ENCODE measurements at regions not wholly inside any gene's neighbourhood (a gene's known extent, or its start where the extent isn't known, plus 50 kb on each side); places are given as distances from the start of the nearest gene placed in this dataset.
A peak's percentile ranks its signal among the peaks of the same experiment; 100 is the strongest.

- TF ChIP-seq FOXP4 (CRISPR knock-in tag; IDR thresholded peaks at IDR 0.05) (no peak), MXD4 (CRISPR knock-in tag; IDR thresholded peaks at IDR 0.05; ENCODE audit: borderline replicate concordance) (no peak), OVOL2 (CRISPR knock-in tag; IDR thresholded peaks at IDR 0.05; ENCODE audit: borderline replicate concordance) (no peak)
Observed at GRCh38 chr10:45550903-45551786, 121.4 kb downstream of the ZFAND4 start (continued).

- H3K4me3 Mint-ChIP-seq = no peak overlapping the region
- ChIA-PET CTCF (interaction anchor here (0.6 kb wide), 1 partner anchor 61 kb away, joined by 3 read pairs; no protein-coding TSS in a partner anchor), POLR2A (interaction anchor here (0.6 kb wide), 1 partner anchor 61 kb away, joined by 9 read pairs; no protein-coding TSS in a partner anchor)
- TF ChIP-seq HMGXB4 (CRISPR knock-in tag; IDR thresholded peaks at IDR 0.05) (no peak), ERG (CRISPR knock-in tag; IDR thresholded peaks at IDR 0.05) (no peak), SMAD4 (CRISPR knock-in tag; IDR thresholded peaks at IDR 0.05) (no peak), ZMAT4 (CRISPR knock-in tag; IDR thresholded peaks at IDR 0.05) (no peak), ATF6 (CRISPR knock-in tag; IDR thresholded peaks at IDR 0.05) (no peak)
- H3K36me3 Mint-ChIP-seq = no peaks in the 10 kb centered on the region
- peaks cover 6% of the 10 kb centered on the region; the same call in 1 of the 2 replicates for H3K4me1 Mint-ChIP-seq
- DNase-seq (ENCODE audit: low spot score) = no peak
- H3K27ac Mint-ChIP-seq = peak overlapping the region; percentile 43; the same call in 1 of the 2 replicates
- no peaks in the 10 kb centered on the region for H3K27me3 Mint-ChIP-seq (ENCODE audit: low read depth)
- no peaks in the 10 kb centered on the region for H3K9me3 Mint-ChIP-seq
- ATAC-seq = peak; percentile 70; the same call in 1 of the 2 replicates
Observed at GRCh38 chr10:45548068-45548467, 124.5 kb downstream of the ZFAND4 start.

- H3K4me1 Mint-ChIP-seq = peaks cover 6% of the 10 kb centered on the region; the same call in 1 of the 2 replicates
- ChIA-PET POLR2A (no interaction called here), CTCF (no interaction called here)
- no peak for DNase-seq (ENCODE audit: low spot score)
- H3K4me3 Mint-ChIP-seq = no peak overlapping the region
- no peaks in the 10 kb centered on the region for H3K27me3 Mint-ChIP-seq (ENCODE audit: low read depth)
- H3K36me3 Mint-ChIP-seq = no peaks in the 10 kb centered on the region
- ATAC-seq = no peak
- no peaks in the 10 kb centered on the region for H3K9me3 Mint-ChIP-seq
- H3K27ac Mint-ChIP-seq = no peak overlapping the region
- no peak for TF ChIP-seq ATF3 (CRISPR knock-in tag; conservative IDR thresholded peaks at IDR 0.05)
- TF ChIP-seq E2F4 (CRISPR knock-in tag; IDR thresholded peaks at IDR 0.05; ENCODE audit: borderline replicate concordance, low read depth) = no peak
- TF ChIP-seq RELA (CRISPR knock-in tag; IDR thresholded peaks at IDR 0.05; ENCODE audit: borderline replicate concordance) = no peak
- TF ChIP-seq ZNF512 (CRISPR knock-in tag; IDR thresholded peaks at IDR 0.05; ENCODE audit: borderline replicate concordance) = no peak
- no peak for TF ChIP-seq ZNF416 (CRISPR knock-in tag; IDR thresholded peaks at IDR 0.05)
- no peak for TF ChIP-seq AR (CRISPR knock-in tag; IDR thresholded peaks at IDR 0.05)
- TF ChIP-seq OVOL2 (CRISPR knock-in tag; IDR thresholded peaks at IDR 0.05; ENCODE audit: borderline replicate concordance) = no peak
- no peak for TF ChIP-seq GRHL2 (CRISPR knock-in tag; IDR thresholded peaks at IDR 0.05; ENCODE audit: insufficient replicate concordance, severe bottlenecking)
Observed at GRCh38 chr10:45547207-45547606, 125.4 kb downstream of the ZFAND4 start.
